ENCODE measurements at regions not wholly inside any gene's neighbourhood (a gene's known extent, or its start where the extent isn't known, plus 50 kb on each side); places are given as distances from the start of the nearest gene placed in this dataset.

DNA sequence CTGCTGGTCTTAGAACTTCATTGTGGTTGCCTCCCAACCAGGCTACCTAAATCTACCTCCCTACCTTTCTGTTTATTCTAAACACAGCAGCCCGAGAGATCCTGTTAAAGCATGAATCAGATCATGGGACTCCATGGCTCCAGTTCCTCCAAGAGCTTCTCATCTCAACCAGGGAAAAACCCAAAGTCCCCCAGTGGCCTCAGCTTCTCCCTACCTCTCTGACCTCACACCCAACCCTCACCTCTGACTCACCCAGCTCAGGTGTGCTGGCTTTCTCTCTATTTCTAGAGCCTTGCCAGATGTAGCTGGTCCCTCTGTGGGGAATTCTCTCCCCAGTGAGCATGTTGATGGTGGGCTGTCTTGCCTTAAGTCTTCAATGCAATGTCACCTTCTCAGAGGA lies 93.8 kb upstream of the COPS8 start:
- no peak for DNase-seq (ENCODE audit: low spot score)
- TF ChIP-seq, protein P1, sequence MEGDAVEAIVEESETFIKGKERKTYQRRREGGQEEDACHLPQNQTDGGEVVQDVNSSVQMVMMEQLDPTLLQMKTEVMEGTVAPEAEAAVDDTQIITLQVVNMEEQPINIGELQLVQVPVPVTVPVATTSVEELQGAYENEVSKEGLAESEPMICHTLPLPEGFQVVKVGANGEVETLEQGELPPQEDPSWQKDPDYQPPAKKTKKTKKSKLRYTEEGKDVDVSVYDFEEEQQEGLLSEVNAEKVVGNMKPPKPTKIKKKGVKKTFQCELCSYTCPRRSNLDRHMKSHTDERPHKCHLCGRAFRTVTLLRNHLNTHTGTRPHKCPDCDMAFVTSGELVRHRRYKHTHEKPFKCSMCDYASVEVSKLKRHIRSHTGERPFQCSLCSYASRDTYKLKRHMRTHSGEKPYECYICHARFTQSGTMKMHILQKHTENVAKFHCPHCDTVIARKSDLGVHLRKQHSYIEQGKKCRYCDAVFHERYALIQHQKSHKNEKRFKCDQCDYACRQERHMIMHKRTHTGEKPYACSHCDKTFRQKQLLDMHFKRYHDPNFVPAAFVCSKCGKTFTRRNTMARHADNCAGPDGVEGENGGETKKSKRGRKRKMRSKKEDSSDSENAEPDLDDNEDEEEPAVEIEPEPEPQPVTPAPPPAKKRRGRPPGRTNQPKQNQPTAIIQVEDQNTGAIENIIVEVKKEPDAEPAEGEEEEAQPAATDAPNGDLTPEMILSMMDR (IDR thresholded peaks at IDR 0.05; ENCODE audit: borderline replicate concordance, control extremely low read depth, extremely low read depth, insufficient read depth, missing control alignments), result no peak
- in situ Hi-C loops (cut with MboI; ENCODE audit: low sequenced_read_pairs, unreplicated experiment), result no loop called here

DNA sequence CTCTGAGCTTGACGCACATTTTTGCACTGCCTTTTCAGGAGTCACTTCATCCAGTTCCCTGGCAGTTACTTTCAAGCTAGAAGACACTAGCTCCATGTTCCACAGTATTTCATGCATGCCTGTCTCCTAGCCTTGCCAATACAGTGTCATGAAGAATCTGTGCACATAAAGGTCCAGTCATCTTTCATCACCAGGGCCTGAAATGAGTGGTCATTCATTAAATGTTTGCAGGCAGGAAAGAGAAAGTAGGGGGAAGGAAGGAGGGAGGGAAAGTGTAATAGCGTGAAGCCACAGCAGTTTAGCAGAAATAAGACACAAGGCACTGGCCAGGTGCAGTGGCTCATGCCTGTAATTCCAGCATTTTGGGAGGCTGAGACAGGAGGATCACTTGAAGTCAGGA lies 92.4 kb upstream of the COPS8 start:
- no peak for DNase-seq (ENCODE audit: low spot score)
- TF ChIP-seq, protein P1 (IDR thresholded peaks at IDR 0.05; ENCODE audit: borderline replicate concordance, control extremely low read depth, extremely low read depth, insufficient read depth, missing control alignments), result no peak
- in situ Hi-C loops (cut with MboI; ENCODE audit: low sequenced_read_pairs, unreplicated experiment), result no loop called here

DNA sequence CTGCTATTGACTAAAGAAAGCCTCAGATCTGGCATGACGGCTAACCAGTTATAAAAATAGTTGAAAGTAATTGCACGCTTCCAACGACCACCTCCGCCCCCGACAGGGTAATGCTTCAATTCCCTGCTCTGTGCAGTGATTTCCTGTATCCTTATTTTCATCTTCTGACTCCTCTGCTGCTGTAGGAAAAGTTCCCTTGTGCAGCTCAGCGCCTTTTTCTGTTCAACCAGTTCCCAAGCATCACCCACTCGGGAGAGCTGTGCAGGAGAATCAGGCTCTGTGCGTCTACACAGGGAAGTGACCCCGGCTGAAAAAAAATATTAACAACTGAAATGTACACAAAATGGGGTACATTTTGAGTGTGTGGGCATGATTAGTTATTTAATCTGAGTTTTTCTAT lies 91.3 kb upstream of the COPS8 start:
- TF ChIP-seq, protein P1 (IDR thresholded peaks at IDR 0.05; ENCODE audit: borderline replicate concordance, control extremely low read depth, extremely low read depth, insufficient read depth, missing control alignments), result no peak
- no peak for DNase-seq (ENCODE audit: low spot score)
- in situ Hi-C loops (cut with MboI; ENCODE audit: low sequenced_read_pairs, unreplicated experiment), result no loop called here

DNA sequence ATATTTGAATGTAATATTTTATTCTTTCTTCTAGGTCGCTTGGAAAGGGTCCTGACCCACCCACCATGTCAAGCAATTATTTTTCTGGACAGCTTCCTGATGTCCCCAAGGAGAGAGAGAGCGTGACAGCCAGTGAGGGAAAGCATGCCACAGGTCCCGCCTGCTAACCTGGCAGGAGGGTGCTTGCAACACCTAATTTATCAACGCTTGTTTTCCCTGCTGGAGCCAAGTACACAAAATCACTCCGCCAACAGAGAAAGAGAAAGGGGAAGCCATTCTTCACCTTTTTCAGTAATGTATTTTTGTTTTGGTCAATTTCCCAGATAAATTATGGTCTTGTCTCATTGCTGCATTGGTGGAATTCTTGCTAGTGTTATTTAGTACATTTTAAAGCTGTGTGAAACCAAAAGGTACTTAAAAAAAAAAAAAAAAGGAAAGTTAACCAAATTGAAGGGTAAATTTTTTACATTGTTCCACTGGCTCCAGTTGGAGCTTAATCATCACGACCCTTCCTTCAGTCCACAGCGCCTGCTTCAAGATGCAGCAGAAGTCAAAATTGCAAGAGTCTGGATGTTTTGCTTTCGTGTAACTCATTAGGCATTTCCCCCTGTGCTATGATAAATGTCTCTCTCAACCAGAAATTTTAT lies 88.5 kb upstream of the COPS8 start:
- DNase-seq (ENCODE audit: low spot score), result no peak
- TF ChIP-seq, protein P1 (IDR thresholded peaks at IDR 0.05; ENCODE audit: borderline replicate concordance, control extremely low read depth, extremely low read depth, insufficient read depth, missing control alignments), result no peak

DNA sequence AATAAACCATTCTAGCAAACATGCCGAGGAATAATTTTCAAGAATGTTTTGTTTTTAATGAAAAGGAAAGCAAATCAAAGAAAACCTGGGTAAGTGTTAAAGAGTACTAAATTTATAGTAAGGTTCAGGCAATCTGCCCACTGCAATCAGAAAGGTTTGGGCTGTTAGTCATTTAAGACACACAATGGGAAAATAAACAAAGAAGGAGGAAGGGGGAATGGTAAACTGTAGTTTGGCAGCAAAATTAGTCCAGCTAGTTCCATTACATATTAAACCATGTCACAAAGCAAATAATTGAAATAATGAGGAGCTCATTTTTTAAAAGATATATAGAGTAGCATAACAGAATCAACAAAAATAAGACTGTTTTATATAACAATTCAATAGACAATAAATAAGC lies 87.5 kb upstream of the COPS8 start:
- in situ Hi-C loops (cut with MboI; ENCODE audit: low sequenced_read_pairs, unreplicated experiment), result no loop called here
- TF ChIP-seq, protein P1 (IDR thresholded peaks at IDR 0.05; ENCODE audit: borderline replicate concordance, control extremely low read depth, extremely low read depth, insufficient read depth, missing control alignments), result no peak
- no peak for DNase-seq (ENCODE audit: low spot score)

More for the DNA sequence above, 88.5 kb upstream of the COPS8 start:
- in situ Hi-C loops (cut with MboI; ENCODE audit: low sequenced_read_pairs, unreplicated experiment), result no loop called here

DNA sequence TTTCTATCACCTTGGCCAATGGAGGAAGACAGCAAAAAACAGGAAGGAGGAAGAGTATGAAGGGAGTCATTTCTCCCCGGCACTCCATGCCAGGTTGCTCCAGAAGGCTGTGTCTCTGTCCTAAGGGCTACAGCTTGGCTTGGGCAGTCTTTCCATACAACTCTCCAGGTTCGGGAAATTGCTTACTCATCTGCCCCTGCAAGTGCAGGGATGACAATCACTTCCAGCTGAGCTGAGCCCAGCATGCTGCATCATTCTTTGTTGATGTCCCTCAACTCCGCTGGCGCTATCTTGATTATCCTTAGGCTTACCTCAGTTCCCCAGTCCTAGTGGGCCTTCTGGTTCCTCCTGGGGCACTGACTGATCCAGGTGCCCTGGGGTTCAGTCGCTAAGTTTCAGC lies 86.9 kb upstream of the COPS8 start:
- in situ Hi-C loops (cut with MboI; ENCODE audit: low sequenced_read_pairs, unreplicated experiment), result no loop called here
- DNase-seq (ENCODE audit: low spot score), result no peak
- TF ChIP-seq, protein P1 (IDR thresholded peaks at IDR 0.05; ENCODE audit: borderline replicate concordance, control extremely low read depth, extremely low read depth, insufficient read depth, missing control alignments), result no peak

All from GM13976 (cell line).